ENCODE measurements at regions not wholly inside any gene's neighbourhood (a gene's known extent, or its start where the extent isn't known, plus 50 kb on each side); places are given as distances from the start of the nearest gene placed in this dataset.

DNA sequence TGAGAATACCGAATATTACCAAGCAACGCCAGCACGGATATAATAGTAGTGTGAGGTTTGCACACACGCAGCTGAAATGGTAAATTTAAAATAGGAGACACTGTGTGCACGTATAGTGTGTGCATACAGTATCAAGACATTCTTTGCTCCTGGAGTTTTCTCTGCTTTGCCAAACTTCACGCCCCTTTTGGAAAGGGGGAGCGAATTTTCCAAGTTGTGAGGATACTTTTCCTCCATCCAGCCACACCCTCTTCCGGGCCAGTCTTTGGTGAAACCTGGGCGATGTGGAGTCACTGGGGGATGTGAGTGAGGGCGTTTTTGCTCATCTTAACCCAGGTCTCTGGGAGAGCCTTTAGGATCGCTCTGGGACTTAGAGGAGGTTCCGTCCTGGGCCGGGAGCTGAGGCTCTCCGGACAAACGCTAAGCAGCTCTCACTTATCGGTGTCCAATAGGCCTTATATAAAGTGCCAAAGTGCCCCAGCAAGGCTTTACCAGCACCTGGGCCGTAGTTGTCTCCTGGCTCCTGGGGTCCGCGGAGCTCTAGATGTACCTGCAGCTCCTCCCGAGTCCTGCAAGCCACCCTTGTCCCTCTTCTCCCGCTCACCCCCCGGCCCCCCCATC lies 160.0 kb upstream of the MKI67 start:
- Histone ChIP-seq H3K27ac (ENCODE audit: low read depth in 2 of 2, low read length in 1 of 2) (no peak overlapping the region), H3K9ac (no peak overlapping the region), H3K9me3 (no peaks in the 10 kb centered on the region), H3K9me2 (no peaks in the 10 kb centered on the region), H4K20me1 (ENCODE audit: insufficient read depth) (no peaks in the 10 kb centered on the region), H3K27me3 (ENCODE audit: insufficient read depth) (no peaks in the 10 kb centered on the region), H3F3A (replicated peaks; ENCODE audit: insufficient read depth) (no peaks in the 10 kb centered on the region), H3K79me2 (ENCODE audit: insufficient read depth) (no peaks in the 10 kb centered on the region), H3K4me3 (ENCODE audit: low read depth in 2 of 2, low read length in 1 of 2) (no peak overlapping the region), H3K4me1 (ENCODE audit: control insufficient read depth in 1 of 2, insufficient read depth in 2 of 2, low read depth in 1 of 2, low read length in 1 of 2) (no peaks in the 10 kb centered on the region), H3K4me2 (no peak overlapping the region), H3K36me3 (replicated peaks in 1 of 2; ENCODE audit: control insufficient read depth in 1 of 2, insufficient read depth in 2 of 2, low read length in 1 of 2) (no peaks in the 10 kb centered on the region), H2AFZ (ENCODE audit: low read depth) (no peak overlapping the region)
- no peak for DNase-seq
- TF ChIP-seq RFX5 (IDR thresholded peaks at IDR 0.05; ENCODE audit: low read length) (no peak), ZBTB33 (IDR thresholded peaks at IDR 0.05; ENCODE audit: borderline replicate concordance, low read depth) (no peak), JUND (IDR thresholded peaks at IDR 0.05) (no peak), IRF3 (IDR thresholded peaks at IDR 0.05; ENCODE audit: low read depth, low read length) (no peak), TEAD4 (IDR thresholded peaks at IDR 0.05; ENCODE audit: borderline replicate concordance, insufficient read depth) (no peak), SMC3 (IDR thresholded peaks at IDR 0.05; ENCODE audit: low read depth, low read length) (no peak), RAD21 (IDR thresholded peaks at IDR 0.05; ENCODE audit: low read length) (no peak), NFIC (IDR thresholded peaks at IDR 0.05; ENCODE audit: borderline replicate concordance) (no peak), CHD2 (IDR thresholded peaks at IDR 0.05; ENCODE audit: low read length, partially characterized antibody) (no peak), RCOR1 (IDR thresholded peaks at IDR 0.05; ENCODE audit: low read length) (no peak), GABPA (IDR thresholded peaks at IDR 0.05; ENCODE audit: low read depth) (no peak), SIN3A (IDR thresholded peaks at IDR 0.05; ENCODE audit: borderline replicate concordance, low read depth, low read length) (no peak), TCF12 (IDR thresholded peaks at IDR 0.05) (no peak), EP300 (IDR thresholded peaks at IDR 0.05; ENCODE audit: borderline replicate concordance in 1 of 2, low read depth in 1 of 2, low read length in 1 of 2) (no peak), MAX (IDR thresholded peaks at IDR 0.05; ENCODE audit: low read depth) (no peak), TAF1 (IDR thresholded peaks at IDR 0.05; ENCODE audit: borderline replicate concordance, low read depth, low read length) (no peak), GATA2 (CRISPR knock-in tag; IDR thresholded peaks at IDR 0.05) (no peak), MEF2A (IDR thresholded peaks at IDR 0.05; ENCODE audit: borderline replicate concordance, low read depth) (no peak)
- TF ChIP-seq, protein P1, sequence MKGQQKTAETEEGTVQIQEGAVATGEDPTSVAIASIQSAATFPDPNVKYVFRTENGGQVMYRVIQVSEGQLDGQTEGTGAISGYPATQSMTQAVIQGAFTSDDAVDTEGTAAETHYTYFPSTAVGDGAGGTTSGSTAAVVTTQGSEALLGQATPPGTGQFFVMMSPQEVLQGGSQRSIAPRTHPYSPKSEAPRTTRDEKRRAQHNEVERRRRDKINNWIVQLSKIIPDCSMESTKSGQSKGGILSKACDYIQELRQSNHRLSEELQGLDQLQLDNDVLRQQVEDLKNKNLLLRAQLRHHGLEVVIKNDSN (IDR thresholded peaks at IDR 0.05; ENCODE audit: borderline replicate concordance, low read depth), result no peak
- TF ChIP-seq, protein P2, sequence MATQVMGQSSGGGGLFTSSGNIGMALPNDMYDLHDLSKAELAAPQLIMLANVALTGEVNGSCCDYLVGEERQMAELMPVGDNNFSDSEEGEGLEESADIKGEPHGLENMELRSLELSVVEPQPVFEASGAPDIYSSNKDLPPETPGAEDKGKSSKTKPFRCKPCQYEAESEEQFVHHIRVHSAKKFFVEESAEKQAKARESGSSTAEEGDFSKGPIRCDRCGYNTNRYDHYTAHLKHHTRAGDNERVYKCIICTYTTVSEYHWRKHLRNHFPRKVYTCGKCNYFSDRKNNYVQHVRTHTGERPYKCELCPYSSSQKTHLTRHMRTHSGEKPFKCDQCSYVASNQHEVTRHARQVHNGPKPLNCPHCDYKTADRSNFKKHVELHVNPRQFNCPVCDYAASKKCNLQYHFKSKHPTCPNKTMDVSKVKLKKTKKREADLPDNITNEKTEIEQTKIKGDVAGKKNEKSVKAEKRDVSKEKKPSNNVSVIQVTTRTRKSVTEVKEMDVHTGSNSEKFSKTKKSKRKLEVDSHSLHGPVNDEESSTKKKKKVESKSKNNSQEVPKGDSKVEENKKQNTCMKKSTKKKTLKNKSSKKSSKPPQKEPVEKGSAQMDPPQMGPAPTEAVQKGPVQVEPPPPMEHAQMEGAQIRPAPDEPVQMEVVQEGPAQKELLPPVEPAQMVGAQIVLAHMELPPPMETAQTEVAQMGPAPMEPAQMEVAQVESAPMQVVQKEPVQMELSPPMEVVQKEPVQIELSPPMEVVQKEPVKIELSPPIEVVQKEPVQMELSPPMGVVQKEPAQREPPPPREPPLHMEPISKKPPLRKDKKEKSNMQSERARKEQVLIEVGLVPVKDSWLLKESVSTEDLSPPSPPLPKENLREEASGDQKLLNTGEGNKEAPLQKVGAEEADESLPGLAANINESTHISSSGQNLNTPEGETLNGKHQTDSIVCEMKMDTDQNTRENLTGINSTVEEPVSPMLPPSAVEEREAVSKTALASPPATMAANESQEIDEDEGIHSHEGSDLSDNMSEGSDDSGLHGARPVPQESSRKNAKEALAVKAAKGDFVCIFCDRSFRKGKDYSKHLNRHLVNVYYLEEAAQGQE (IDR thresholded peaks at IDR 0.05; ENCODE audit: low read depth, low read length), result no peak
- WGBS (ENCODE audit: low lambda C conversion rate), result 41% methylated on average over 16 of the region's 22 CpGs
- POLR2A ChIA-PET, result interaction anchor here (0.6 kb wide), 1 partner anchor 26 kb away, joined by 3 read pairs; no protein-coding TSS in a partner anchor
- CTCF ChIA-PET, result interaction anchor here (1.1 to 5.1 kb wide), 4 partner anchors 9 to 1685 kb away, joined by 3 to 17 read pairs (median 5); no protein-coding TSS in a partner anchor
